Stimulated activated CD8-positive, alpha-beta memory T cell treated with anti-CD3 and anti-CD28 coated beads, Interleukin-7, amount 100 ng/mL, for 1 hour (primary cell): ENCODE measurements at regions not wholly inside any gene's neighbourhood (a gene's known extent, or its start where the extent isn't known, plus 50 kb on each side); places are given as distances from the start of the nearest gene placed in this dataset.
"Not testable (repeated sequence)": the region's sequence is repeated elsewhere in the genome, so short reads cannot be mapped to it uniquely, and the experiment has no call there.

Experiments used
- DNase-seq, 2 donors: peaks; one replicate each; pipeline ENCODE4 v3.0.0-alpha.2; 2020; ENCODE audit warnings: low read depth in 2 of 2

DNA sequence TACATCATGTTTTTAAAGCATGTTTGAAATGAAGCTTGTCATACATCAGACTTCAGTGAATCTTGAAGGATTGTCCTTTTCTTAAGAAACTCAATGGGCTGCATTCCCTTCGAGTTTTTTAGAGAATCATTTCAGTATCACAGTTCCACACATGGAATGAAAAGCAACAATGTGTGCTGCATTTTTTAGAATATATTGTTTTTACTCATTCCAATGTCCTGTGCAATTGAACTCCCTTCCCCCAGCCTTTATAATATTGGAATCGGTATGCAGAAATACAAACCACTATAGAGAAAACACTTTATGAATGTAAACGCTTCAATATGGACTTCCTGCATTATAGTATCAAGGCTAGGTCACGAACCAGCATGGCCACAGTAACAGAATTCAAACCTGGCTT lies 634.4 kb downstream of the GATA3 start:
- no peak for DNase-seq

DNA sequence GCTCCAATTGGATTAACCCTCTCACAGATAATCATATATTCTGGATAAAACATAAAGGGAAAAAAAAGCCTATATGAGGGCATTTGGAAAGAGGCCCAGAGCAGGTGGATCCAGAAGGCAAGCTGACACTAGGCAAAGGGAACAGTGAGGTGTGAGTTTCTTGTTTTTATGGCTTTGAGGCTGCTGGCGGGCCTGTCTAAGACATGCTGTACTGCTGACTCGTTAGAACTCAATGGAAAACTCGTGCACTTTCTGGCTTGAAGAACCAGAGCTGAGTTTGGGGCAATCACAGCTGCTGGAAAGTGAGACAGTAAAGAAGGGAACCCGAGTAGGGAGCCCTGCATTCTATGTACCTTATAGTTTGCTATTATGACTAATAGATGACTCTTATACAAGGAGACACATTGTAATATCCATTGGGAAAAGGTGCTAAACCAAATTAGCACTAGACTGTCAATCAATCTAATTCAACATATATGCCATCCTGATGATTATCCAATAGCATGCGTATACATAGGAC lies 637.1 kb downstream of the GATA3 start:
- DNase-seq: no peak

- DNase-seq: not testable (repeated sequence)
These were observed 639.1 kb downstream of the GATA3 start for GRCh38 chr10:8693635-8694034.

DNA sequence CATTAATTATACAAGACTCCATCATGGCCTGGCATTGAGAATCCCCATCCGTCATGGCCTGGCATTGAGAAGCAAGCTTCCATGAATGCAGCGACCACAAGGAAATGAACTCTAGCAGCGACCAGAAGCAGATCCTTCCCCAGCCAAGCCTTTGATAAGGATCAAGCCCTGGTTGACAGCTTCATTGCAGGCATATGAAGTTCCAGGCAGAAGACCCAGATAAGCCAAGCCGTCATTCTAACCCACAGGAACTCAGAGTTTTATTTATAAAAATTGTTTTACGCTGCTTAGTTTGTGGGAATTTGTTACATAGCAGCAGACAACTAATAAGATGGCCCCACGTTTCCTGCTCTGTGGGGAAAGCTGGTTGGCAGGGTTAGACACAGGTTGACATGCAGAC lies 642.3 kb downstream of the GATA3 start:
- no peak for DNase-seq

DNA sequence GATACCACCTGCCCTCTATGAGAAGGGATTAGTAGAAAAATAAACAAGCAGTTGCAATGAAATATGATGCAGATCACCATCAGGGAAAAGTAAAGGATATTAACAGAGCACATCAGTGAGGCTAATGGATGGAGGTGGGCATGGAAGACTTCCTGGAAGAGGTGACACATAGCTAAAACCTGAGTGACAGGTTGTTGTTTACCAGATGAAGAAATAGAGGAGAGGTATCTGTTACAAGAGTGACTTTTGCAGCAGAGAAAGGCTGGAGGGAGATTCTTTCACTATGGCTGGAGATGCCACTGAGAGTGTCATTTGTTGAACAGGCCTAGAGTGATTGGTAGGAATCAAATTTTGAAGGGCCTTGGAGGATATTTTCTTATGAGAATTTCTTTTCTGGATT lies 646.2 kb downstream of the GATA3 start:
- DNase-seq: no peak

DNA sequence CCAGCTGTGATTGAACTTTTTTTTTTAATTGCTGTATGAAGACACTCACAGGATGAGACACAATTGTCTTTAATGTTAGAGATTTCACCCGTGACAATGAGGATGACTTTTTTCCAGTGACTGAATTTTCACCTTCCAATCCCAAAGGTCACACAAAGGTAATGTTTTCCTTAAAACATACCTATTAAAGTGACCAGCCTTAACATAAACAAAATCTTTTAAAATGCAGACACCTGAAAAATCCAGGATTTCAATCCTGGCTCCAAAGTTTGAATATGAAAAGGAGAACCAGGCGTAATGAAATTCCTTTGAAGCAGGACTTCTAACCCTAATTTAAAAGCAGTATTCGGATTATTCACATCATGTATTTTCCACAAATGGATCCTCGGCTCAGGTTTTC lies 647.7 kb downstream of the GATA3 start:
- DNase-seq: no peak

GRCh38 chr10:8705415-8705814 lies 650.9 kb downstream of the GATA3 start:
- no peak for DNase-seq

DNA sequence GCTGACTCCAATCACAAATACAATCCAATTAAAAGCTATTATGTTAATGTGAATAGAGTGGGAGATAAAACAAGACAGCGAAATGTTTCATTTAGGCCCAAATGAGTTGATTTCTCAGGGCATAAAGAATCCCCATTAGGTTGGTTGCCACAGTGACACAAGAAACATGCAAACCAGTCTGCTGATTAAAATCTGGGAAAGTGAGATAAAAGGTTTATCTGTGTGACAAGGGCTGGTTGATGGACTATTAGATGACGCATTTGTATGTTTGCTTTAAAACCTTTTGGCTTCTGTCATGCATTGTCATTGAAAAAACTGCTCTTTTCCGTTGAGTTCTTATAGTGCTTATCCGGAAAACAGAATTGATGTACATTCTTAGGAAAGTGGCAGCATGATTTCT lies 658.2 kb downstream of the GATA3 start:
- no peak for DNase-seq

- DNase-seq: no peak
These were observed 665.5 kb downstream of the GATA3 start for GRCh38 chr10:8719971-8720370.

DNA sequence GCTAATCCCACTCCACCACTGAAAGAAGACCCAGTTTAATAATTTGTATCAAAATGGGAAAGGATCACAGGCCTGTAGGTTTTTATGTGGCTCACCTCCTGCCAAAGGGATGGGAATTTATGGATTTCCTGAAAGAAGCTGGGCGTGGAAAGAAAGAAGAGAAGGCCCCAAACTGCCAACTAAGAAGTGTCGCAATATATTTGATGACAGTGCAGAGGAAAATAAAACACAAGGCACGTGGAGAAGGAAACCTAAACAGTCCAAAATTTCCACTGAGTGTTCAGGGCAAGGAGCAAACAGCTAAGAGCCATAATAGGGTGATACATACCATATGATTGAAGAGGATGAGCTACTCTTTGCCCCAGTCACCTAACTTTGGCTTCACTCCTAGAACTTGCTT lies 667.2 kb downstream of the GATA3 start:
- DNase-seq: no peak

- DNase-seq: no peak
These were observed 668.3 kb downstream of the GATA3 start for GRCh38 chr10:8722835-8723234.

DNA sequence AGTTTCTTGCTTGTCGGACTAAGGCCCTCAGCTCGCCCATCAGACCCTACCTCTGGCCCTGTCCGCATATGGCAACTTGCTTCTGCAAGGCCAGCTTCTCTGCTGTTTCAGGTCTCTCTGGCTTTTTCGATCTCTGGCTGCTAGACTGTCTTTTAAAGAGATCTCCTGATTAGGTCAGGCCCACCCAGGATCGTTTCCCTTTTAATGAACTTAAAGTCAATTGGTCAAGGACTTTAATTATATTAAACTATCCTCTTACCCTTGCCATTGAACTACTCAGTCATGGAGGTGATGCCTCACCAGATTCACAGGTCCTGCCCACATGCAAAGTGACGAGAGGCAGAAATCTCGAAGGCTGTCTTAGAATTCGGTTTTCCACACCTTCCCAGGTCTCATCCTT lies 670.9 kb downstream of the GATA3 start:
- DNase-seq: no peak

DNA sequence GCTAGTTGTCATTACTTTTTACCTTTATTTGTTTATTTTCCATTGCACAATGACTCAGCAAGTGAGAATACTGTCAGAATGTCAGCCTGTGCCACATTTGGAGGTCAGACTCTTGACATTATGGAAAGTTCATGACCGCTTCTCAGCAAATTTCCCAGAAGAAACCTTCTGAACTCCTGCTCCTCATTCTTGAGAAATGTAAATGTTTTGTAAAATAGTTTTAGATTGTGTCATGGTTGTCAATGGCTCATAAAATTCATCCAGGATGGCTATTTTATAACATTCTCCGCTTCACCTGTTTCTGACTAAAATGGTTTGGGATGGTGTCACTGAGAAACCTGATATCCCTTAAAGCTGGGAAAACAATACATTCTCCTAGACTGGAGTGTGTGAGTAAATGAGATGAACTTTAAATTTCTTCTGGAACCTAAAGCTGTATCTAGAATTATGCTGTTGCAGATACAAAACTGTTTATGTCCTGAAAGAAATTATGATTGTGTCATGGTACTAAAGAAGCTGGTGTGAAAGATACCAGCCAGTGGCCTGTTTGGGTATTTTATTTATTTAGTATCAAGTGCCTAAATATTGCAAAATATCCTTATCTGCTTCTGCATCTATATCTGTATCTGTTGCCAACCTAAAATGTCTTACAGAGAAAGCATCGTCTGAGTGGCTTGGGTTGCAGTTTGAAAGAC lies 671.7 kb downstream of the GATA3 start:
- DNase-seq: no peak

DNA sequence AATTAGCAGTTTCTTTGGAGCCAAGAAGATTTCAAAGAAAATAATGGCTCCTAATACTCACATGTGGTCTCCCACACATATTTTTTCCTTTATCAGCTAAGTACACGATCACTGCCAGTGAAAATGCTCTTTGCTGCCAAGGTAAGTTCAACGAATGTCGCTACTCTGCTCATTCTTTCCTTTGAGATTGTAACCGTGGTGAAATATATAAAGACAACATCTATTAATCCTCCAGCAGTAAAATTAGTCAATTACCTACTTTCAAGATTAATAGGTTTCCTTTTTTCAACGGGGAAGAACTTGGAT lies 672.2 kb downstream of the GATA3 start:
- DNase-seq: no peak

DNA sequence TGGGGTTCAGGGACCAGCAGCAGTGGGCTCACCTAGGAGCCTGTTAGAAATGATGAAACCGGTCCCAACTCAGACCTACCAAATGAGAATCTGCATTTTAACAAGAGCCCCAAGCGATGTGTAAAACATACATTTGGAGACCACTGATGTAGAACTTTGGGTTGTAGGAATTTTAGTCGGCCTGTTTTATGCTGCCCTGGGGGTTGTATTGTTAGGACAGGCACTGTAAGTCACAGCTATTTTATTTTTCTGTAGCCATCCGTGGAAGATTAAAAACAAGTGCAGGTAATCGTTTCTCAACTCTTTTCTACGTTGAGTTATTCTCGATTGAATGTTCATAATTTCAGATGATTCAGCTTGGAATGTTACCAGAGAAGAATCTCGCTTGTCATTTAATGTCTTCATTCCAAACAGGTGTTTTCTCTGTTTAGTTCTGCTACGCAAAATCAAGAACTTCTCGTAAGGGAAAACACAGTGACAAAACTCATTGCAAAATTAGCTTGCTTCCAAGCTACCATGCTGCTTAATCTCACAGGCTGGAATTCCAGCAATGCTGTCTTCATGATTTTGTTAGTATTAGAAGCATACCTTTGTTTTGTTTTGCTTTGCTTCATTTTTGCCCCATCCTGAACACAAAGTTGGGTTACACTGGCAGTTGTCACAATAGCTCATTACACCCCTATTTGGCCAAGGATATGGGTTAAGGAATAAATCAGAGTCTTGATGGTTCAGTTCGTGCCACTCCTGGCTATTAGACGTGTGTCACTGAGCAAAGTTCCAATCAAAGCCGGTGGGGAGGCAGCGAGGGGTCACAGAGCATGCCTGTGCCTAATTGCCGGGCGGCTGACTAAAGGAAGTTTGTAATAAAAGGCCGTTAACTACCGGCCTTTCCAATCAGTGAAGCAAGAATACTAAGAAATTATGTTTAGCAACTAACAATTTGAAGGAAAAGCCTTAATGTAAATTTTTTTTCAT lies 676.9 kb downstream of the GATA3 start:
- no peak for DNase-seq

- DNase-seq: no peak
These were observed 684.5 kb downstream of the GATA3 start for GRCh38 chr10:8738987-8739386.

- no peak for DNase-seq
These were observed 697.8 kb downstream of the GATA3 start for GRCh38 chr10:8752146-8752843.

GRCh38 chr10:8758029-8758428 lies 703.5 kb downstream of the GATA3 start:
- no peak for DNase-seq

GRCh38 chr10:8766899-8767298 lies 712.4 kb downstream of the GATA3 start:
- no peak for DNase-seq

DNA sequence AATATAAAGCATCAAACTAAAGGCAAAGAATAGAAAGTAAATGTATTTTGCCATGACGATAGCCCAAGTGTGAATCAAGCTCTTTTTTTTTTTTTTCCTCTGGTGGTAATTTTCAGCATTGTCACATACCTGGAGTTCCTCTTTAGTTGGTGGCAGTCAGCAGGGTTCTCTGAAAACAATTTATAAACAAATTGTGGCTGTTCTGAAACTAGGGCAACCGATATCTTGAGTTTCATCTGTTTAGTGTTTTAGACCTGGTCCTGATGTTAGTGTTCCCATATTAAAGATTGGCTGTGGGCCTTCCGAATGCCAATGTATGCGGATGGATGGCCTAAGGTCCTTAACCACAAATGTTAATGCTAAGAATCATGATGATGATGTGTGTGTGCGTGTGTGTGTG lies 713.1 kb downstream of the GATA3 start:
- DNase-seq: no peak

- no peak for DNase-seq
These were observed 713.9 kb downstream of the GATA3 start for GRCh38 chr10:8768341-8768740.

- DNase-seq: no peak
These were observed 714.4 kb downstream of the GATA3 start for GRCh38 chr10:8768852-8769251.
